CD8-positive, alpha-beta memory T cell (primary cell): ENCODE measurements at regions not wholly inside any gene's neighbourhood (a gene's known extent, or its start where the extent isn't known, plus 50 kb on each side); places are given as distances from the start of the nearest gene placed in this dataset.
"Not testable (repeated sequence)": the region's sequence is repeated elsewhere in the genome, so short reads cannot be mapped to it uniquely, and the experiment has no call there.

Experiments used
- CTCF ChIA-PET: fragments of 350-600 bp; sonication (Branson Sonifier 250); formaldehyde crosslinking; loops from one replicate; lab custom pipeline; 2021; ENCODE audit warnings: antibody characterized with exemption; lab: Charles Lee
- POLR2A ChIA-PET: fragments of 350-600 bp; sonication (Branson Sonifier 250); formaldehyde crosslinking; loops from one replicate; lab custom pipeline; 2021; ENCODE audit warnings: antibody characterized with exemption; lab: Charles Lee
- DNase-seq, 5 donors: peaks; one replicate each; pipeline versions ENCODE4 v3.0.0 to v3.0.0-alpha.2; 2020 to 2022; ENCODE audit warnings: mixed read lengths in 1 of 5
- H3K27ac ChIP-seq: one replicate; pipeline ENCODE4 v1.7.0; 2013; ENCODE audit warnings: low read depth, mild to moderate bottlenecking, low read length, moderate library complexity
- H3K27me3 ChIP-seq: 2 replicates; pipeline ENCODE4 v1.7.0; 2013; ENCODE audit warnings: low read length, mild to moderate bottlenecking; ENCODE audit not compliant: insufficient read depth, poor library complexity, severe bottlenecking
- H3K36me3 ChIP-seq: 2 replicates; pipeline ENCODE4 v1.7.0; 2013; ENCODE audit warnings: mild to moderate bottlenecking, low read length, moderate library complexity; ENCODE audit not compliant: insufficient read depth
- H3K4me1 ChIP-seq: 2 replicates; pipeline ENCODE4 v1.7.0; 2013; ENCODE audit warnings: mild to moderate bottlenecking, low read length, moderate library complexity; ENCODE audit not compliant: insufficient read depth
- H3K4me3 ChIP-seq: 2 replicates; pipeline ENCODE4 v1.7.0; 2013; ENCODE audit warnings: mild to moderate bottlenecking, low read length
- H3K9me3 ChIP-seq: 2 replicates; pipeline ENCODE4 v1.7.0; 2013; ENCODE audit warnings: mild to moderate bottlenecking, low read length
- H3K27ac Mint-ChIP-seq, 8 donors: one replicate each; pipeline ENCODE4 v1.8.0; 2020 to 2021; ENCODE audit warnings: mixed read lengths in 8 of 8, mild to moderate bottlenecking in 6 of 8, inconsistent platforms in 3 of 8, moderate library complexity in 3 of 8
- H3K27me3 Mint-ChIP-seq, 2 donors: one replicate each; pipeline ENCODE4 v1.8.0; 2020 to 2021; ENCODE audit warnings: mixed read lengths in 2 of 2, mild to moderate bottlenecking in 1 of 2, moderate library complexity in 1 of 2
- H3K36me3 Mint-ChIP-seq, 3 donors: one replicate each; pipeline ENCODE4 v1.8.0; 2020 to 2021; ENCODE audit warnings: mixed read lengths in 3 of 3, inconsistent platforms in 1 of 3, mild to moderate bottlenecking in 1 of 3
- H3K4me1 Mint-ChIP-seq, 3 donors: one replicate each; pipeline ENCODE4 v1.8.0; 2020 to 2021; ENCODE audit warnings: mixed read lengths in 3 of 3, inconsistent platforms in 1 of 3, mild to moderate bottlenecking in 1 of 3
- H3K4me3 Mint-ChIP-seq, 7 donors: one replicate each; pipeline ENCODE4 v1.8.0; 2020 to 2021; ENCODE audit warnings: mixed read lengths in 7 of 7, mild to moderate bottlenecking in 6 of 7, moderate library complexity in 4 of 7, inconsistent platforms in 2 of 7
- H3K9me3 Mint-ChIP-seq, 5 donors: one replicate each; pipeline ENCODE4 v1.8.0; 2020 to 2022; ENCODE audit warnings: mixed read lengths in 5 of 5, mild to moderate bottlenecking in 3 of 5, moderate library complexity in 2 of 5, inconsistent platforms in 1 of 5

DNA sequence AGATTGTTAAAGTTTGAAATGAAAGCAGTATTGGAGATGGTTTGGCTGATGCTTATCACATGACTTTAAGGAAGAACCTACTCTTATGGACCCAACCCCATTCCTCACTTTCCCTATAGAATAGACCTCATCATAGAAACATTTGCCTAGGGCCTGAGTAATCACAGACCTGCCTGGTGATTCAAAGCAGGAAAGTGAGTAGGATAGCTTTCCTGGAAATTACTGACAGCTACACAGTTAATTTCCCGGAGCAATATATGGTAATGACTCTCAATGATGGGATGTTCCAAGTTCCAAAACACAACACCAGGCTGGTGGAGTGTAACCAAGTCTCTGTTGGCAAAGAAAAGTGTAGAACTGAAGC is 233.8 kb downstream of the SIM1 start:
- Histone ChIP-seq H3K36me3 (no peaks in the 10 kb centered on the region), H3K4me1 (no peaks in the 10 kb centered on the region), H3K9me3 (no peaks in the 10 kb centered on the region), H3K4me3 (no peak overlapping the region), H3K27ac (no peak overlapping the region), H3K27me3 (no peaks in the 10 kb centered on the region)
- Mint-ChIP-seq H3K36me3 (no peaks in the 10 kb centered on the region), H3K27me3 (peaks cover 0 to 2% of the 10 kb centered on the region in 2 donors), H3K27ac (no peak overlapping the region), H3K4me3 (no peak overlapping the region), H3K9me3 (no peaks in the 10 kb centered on the region), H3K4me1 (peaks cover 6 to 24% (median 20%) of the 10 kb centered on the region in 3 donors)
- CTCF ChIA-PET, result no interaction called here
- no peak for DNase-seq
- POLR2A ChIA-PET, result no interaction called here

DNA sequence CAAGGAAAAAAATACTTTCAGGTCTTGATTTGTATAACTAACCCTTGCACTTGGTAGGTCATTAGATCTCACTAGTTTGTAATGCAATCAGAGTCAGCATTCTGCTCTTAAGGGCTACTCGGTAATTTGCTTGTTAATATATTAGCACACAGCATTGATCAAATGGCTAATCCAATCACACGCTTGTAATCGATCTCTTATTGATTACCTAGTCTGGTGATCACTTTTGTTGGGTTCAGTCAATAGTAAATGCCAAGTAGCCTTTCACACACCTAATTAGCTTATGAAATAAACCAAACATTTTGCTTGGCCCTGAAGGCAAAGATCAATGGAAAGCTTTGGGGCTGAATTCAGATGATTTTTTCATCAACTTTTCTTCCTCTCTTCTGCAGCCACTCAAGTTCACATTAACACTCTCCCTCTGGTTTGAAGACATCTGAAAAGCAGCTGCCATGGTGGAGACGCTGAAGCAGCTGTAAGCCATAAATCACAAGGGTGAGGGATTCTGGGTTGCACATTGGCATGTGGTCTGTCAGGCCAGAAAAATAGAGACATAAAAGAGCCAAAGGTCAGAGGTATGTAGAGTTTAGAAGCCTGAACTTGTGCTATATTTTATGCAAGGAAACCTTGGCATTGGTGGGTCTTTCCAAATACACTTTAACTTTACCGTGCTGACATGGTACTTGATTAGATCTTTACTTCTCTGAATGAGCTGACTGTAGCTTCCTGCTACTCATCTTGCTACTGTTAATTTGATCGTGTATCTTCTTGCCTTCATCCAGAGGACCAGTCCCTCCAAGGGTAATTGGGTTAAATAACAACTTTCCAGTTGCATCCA is 234.4 kb downstream of the SIM1 start:
- Mint-ChIP-seq H3K9me3 (no peaks in the 10 kb centered on the region), H3K27me3 (peaks cover 0 to 2% of the 10 kb centered on the region in 2 donors), H3K27ac (peak overlapping the region in 1 of 8 donors; percentile 35), H3K36me3 (no peaks in the 10 kb centered on the region), H3K4me3 (peak overlapping the region in 4 of 7 donors; percentile 5 to 65 (median 34)), H3K4me1 (peaks cover 6 to 24% (median 20%) of the 10 kb centered on the region in 3 donors)
- ChIA-PET CTCF (no interaction called here), POLR2A (no interaction called here)
- no peaks in the 10 kb centered on the region for H3K36me3 ChIP-seq
- H3K4me3 ChIP-seq, result no peak overlapping the region
- DNase-seq, result no peak
- no peak overlapping the region for H3K27ac ChIP-seq
- no peaks in the 10 kb centered on the region for H3K9me3 ChIP-seq
- no peaks in the 10 kb centered on the region for H3K4me1 ChIP-seq
- H3K27me3 ChIP-seq, result no peaks in the 10 kb centered on the region

DNA sequence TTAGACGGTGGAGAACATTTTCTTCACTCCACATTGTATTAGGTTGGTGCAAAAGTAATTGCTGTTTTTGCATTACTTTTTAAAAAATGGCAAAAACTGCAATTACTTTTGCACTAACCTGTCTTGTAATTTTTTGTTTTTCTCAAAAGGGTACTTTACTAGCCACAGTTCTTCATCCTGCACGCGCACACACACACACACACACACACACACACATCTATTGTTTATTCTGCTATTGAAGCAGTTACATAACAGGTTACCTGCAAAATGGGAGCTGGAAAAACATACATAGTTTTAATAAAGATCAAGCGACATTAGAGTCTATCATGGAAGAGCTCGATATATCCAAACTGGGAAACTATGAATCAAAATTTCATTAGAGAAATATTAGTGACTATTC is 235.2 kb downstream of the SIM1 start:
- Mint-ChIP-seq H3K36me3 (no peaks in the 10 kb centered on the region), H3K27ac (peak overlapping the region in 3 of 8 donors; percentile 52 to 71 (median 65)), H3K27me3 (peaks cover 0 to 2% of the 10 kb centered on the region in 2 donors), H3K4me3 (peak overlapping the region in 6 of 7 donors; percentile 49 to 76 (median 66)), H3K4me1 (peaks cover 6 to 24% (median 20%) of the 10 kb centered on the region in 3 donors), H3K9me3 (no peaks in the 10 kb centered on the region)
- Histone ChIP-seq H3K9me3 (no peaks in the 10 kb centered on the region), H3K4me3 (no peak overlapping the region), H3K36me3 (no peaks in the 10 kb centered on the region), H3K27me3 (no peaks in the 10 kb centered on the region), H3K27ac (peak overlapping the region; percentile 32), H3K4me1 (no peaks in the 10 kb centered on the region)
- POLR2A ChIA-PET, result no interaction called here
- DNase-seq, result no peak
- CTCF ChIA-PET, result no interaction called here

DNA sequence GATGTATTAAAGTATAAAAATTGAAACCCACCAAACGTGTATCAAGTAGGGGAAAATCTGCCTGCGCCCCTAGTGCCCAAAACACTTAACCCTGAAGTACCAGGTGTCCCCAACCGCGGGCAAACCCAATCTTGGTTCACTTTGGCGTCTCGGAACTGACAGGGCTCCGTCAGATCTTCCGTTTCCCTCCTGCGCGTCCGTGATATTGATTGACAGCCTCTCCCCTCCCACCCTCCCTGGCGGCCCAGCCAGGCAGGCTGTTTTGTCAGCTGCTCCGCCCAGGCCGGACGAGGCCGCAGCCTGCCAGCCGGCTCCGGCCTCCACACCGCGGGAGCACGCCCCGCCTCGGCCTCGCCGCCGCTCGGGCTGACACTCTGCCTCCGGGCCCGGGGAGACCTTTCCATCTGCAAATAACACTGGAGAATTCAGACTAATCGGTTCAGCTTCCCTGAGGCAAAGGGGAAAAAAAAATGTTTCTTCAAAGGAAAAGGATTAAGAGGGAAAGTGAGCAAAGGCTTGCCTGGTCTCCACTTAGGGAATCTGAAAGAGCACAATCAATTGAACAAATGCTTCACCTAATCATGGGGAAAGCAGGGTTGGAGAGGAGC is 234.9 kb upstream of the MCHR2 start:
- H3K9me3 Mint-ChIP-seq, result no peaks in the 10 kb centered on the region
- Histone ChIP-seq H3K27me3 (no peaks in the 10 kb centered on the region), H3K36me3 (no peaks in the 10 kb centered on the region), H3K9me3 (no peaks in the 10 kb centered on the region), H3K27ac (peak overlapping the region; percentile 45), H3K4me3 (peak overlapping the region; percentile 47), H3K4me1 (no peaks in the 10 kb centered on the region)
- no peaks in the 10 kb centered on the region for H3K36me3 Mint-ChIP-seq
- H3K4me1 Mint-ChIP-seq, result peaks cover 6 to 24% (median 20%) of the 10 kb centered on the region in 3 donors
- peak overlapping the region in 5 of 8 donors; percentile 54 to 85 (median 82) for H3K27ac Mint-ChIP-seq
- ChIA-PET CTCF (no interaction called here), POLR2A (no interaction called here)
- peak in 3 of 5 donors; percentile 8 to 51 (median 22) for DNase-seq
- H3K4me3 Mint-ChIP-seq, result peak overlapping the region; percentile 56 to 92 (median 82)
- peaks cover 0 to 2% of the 10 kb centered on the region in 2 donors for H3K27me3 Mint-ChIP-seq

DNA sequence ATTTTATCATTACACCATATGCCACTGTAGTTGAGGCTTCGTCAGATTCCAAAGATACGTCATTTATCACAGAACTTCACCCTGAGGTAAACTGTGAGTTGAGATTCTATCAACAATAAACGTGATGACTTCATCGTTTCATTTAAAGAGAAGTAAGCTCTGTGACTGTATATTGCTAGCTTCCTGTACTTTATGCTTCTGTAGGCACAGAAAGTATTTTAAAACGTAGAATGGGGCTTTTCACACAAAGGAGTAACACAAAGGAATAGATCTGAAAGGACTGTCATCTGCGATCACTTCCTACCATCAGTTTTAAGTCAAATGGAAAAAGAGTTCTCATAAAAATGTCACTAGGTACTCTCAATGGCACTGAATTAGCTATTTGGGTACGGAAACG is 234.4 kb upstream of the MCHR2 start:
- Histone ChIP-seq H3K27me3 (no peaks in the 10 kb centered on the region), H3K27ac (peak overlapping the region; percentile 45), H3K9me3 (no peaks in the 10 kb centered on the region), H3K4me3 (peak overlapping the region; percentile 47), H3K4me1 (no peaks in the 10 kb centered on the region), H3K36me3 (no peaks in the 10 kb centered on the region)
- CTCF ChIA-PET, result no interaction called here
- POLR2A ChIA-PET, result no interaction called here
- peak overlapping the region; percentile 56 to 92 (median 82) for H3K4me3 Mint-ChIP-seq
- H3K36me3 Mint-ChIP-seq, result no peaks in the 10 kb centered on the region
- peaks cover 6 to 24% (median 20%) of the 10 kb centered on the region in 3 donors for H3K4me1 Mint-ChIP-seq
- H3K27me3 Mint-ChIP-seq, result peaks cover 0 to 2% of the 10 kb centered on the region in 2 donors
- no peak for DNase-seq
- peak overlapping the region in 6 of 8 donors; percentile 5 to 84 (median 70) for H3K27ac Mint-ChIP-seq
- H3K9me3 Mint-ChIP-seq, result no peaks in the 10 kb centered on the region

DNA sequence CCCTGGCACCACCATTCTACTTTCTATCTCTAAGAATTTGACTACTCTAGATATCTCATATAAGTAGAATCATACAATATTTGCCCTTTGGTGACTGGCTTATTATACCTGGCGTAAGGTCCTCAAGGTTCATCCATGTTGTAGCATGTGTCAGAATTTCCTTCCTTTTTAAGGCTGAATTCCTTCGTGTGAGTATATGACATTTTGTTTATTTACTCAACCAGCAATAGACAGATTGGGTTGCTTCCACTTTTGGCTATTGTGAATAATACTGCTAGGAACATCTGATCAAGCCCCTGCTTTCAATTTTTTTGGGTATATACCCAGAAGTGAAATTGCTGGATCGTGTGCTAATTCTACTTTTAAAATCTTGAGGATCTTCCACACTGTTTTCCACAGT is 232.8 kb upstream of the MCHR2 start:
- CTCF ChIA-PET, result no interaction called here
- POLR2A ChIA-PET, result no interaction called here
- no peaks in the 10 kb centered on the region for H3K9me3 ChIP-seq
- Mint-ChIP-seq H3K4me3 (no peak overlapping the region), H3K27ac (no peak overlapping the region), H3K9me3 (peaks cover 0 to 3% (median 0%) of the 10 kb centered on the region in 5 donors), H3K27me3 (peaks cover 0 to 2% of the 10 kb centered on the region in 2 donors), H3K36me3 (no peaks in the 10 kb centered on the region), H3K4me1 (peaks cover 6 to 24% (median 20%) of the 10 kb centered on the region in 3 donors)
- no peaks in the 10 kb centered on the region for H3K36me3 ChIP-seq
- no peak for DNase-seq
- no peak overlapping the region for H3K4me3 ChIP-seq
- no peaks in the 10 kb centered on the region for H3K4me1 ChIP-seq
- H3K27me3 ChIP-seq, result no peaks in the 10 kb centered on the region
- no peak overlapping the region for H3K27ac ChIP-seq

DNA sequence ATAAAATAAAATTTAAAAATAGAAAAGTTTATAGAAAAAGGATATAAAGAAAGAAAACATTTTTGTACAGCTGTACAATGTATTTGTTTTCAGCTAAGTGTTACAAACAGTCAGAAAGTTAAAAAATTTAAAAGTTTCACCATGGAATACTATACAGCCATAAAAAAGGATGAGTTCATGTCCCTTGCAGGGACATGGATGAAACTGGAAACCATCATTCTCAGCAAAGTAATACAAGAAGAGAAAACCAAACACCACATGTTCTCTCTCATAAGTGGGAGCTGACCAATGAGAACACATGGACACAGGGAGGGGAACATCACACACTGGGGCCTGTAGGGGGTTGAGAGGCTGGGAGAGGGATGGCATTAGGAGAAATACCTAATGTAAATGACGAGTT is 229.9 kb upstream of the MCHR2 start:
- H3K27ac Mint-ChIP-seq, result not testable (repeated sequence)

DNA sequence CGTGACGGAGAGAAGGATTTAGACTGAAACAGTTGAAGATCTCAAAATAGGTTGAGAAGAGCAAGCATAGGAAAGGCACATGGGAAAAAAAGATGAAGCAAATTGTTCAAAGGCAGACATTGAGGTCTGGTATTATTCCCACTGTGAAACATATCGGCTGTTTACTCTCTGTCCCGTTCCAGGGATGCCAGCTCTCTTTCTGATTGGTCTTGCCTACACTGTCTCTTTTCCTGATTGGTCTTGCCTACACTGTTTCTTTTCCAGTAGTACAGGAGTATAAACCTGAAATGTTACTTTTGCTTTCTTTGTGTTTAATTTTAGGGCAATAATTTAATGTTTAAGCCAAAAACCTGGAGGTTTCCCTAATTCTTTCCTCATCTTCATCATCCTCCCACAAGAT is 226.5 kb upstream of the MCHR2 start:
- H3K36me3 Mint-ChIP-seq, result no peaks in the 10 kb centered on the region
- H3K27me3 Mint-ChIP-seq, result peaks cover 0 to 3% of the 10 kb centered on the region in 2 donors
- H3K4me3 ChIP-seq, result no peak overlapping the region
- H3K27ac Mint-ChIP-seq, result no peak overlapping the region
- ChIA-PET POLR2A (no interaction called here), CTCF (no interaction called here)
- H3K4me1 Mint-ChIP-seq, result no peaks in the 10 kb centered on the region
- H3K4me1 ChIP-seq, result no peaks in the 10 kb centered on the region
- H3K27me3 ChIP-seq, result no peaks in the 10 kb centered on the region
- peaks cover 0 to 5% (median 0%) of the 10 kb centered on the region in 5 donors for H3K9me3 Mint-ChIP-seq
- no peak overlapping the region for H3K4me3 Mint-ChIP-seq
- no peak overlapping the region for H3K27ac ChIP-seq
- no peaks in the 10 kb centered on the region for H3K9me3 ChIP-seq
- DNase-seq, result no peak
- H3K36me3 ChIP-seq, result no peaks in the 10 kb centered on the region

More for the DNA sequence above, 229.9 kb upstream of the MCHR2 start:
- peaks cover 4 to 11% (median 10%) of the 10 kb centered on the region in 3 donors for H3K4me1 Mint-ChIP-seq
- H3K27me3 ChIP-seq, H3K27ac ChIP-seq, CTCF ChIA-PET, H3K9me3 ChIP-seq, H3K4me3 ChIP-seq, POLR2A ChIA-PET, H3K36me3 ChIP-seq, DNase-seq, H3K4me1 ChIP-seq, H3K4me3 Mint-ChIP-seq, H3K27me3 Mint-ChIP-seq, H3K9me3 Mint-ChIP-seq, H3K36me3 Mint-ChIP-seq: not testable (repeated sequence)
